K562 (cell line): ENCODE measurements at regions not wholly inside any gene's neighbourhood (a gene's known extent, or its start where the extent isn't known, plus 50 kb on each side); places are given as distances from the start of the nearest gene placed in this dataset.

Experiments
- ATAC-seq: fragments of 200-7000 bp; cut with Tn5 transposase; 3 replicates; pipeline ENCODE4 v1.9.1; 2020; ENCODE audit warnings: moderate library complexity
- BruUV-seq: library from RNA; stranded (reverse); fragments of 400-500 nt; replicated peaks from 2 replicates; lab custom pipeline; 2021; lab: Mats Ljungman, UMichigan
- CTCF ChIA-PET: fragments of 300-600 bp; formaldehyde crosslinking; extraction: SDS; loops from one replicate; lab custom pipeline; 2021; ENCODE audit warnings: low intra/inter-chr PET ratio; lab: Yijun Ruan, JAX
- POLR2A ChIA-PET: fragments of 300-600, 350-650 bp; sonication (Branson Sonifier 250); formaldehyde crosslinking; extraction: SDS; loops from one replicate; lab custom pipeline; 2021; ENCODE audit warnings: antibody characterized with exemption, inconsistent platforms; lab: Yijun Ruan, JAX
- DNase-seq, 4 experiments: peaks; one replicate each; pipeline versions ENCODE4 v3.0.0 to v3.0.0-alpha.2; 2011 to 2018; ENCODE audit warnings: low spot score in 3 of 4, mixed read lengths in 3 of 4; ENCODE audit errors: extremely low read depth in 1 of 4
- FAIRE-seq: peaks from 2 replicates; lab custom pipeline; 2011; peaks lifted over from hg19 to GRCh38; lab: Jason Lieb, UNC
- H2AFZ ChIP-seq: 2 replicates; pipeline ENCODE4 v1.6.0; 2011; ENCODE audit warnings: low read depth, low read length, control low read depth, inconsistent platforms
- H3K27ac ChIP-seq: fragments of 200-600 bp; 3 replicates; pipeline ENCODE4 v1.8.0; 2011; ENCODE audit warnings: low read depth, mild to moderate bottlenecking, control low read depth, inconsistent platforms, low read length, moderate library complexity, mixed read lengths; ENCODE audit errors: extremely low read depth
- H3K27me3 ChIP-seq, 2 experiments: fragments of 300-600 bp in 1 of 2; 2 replicates in 1 of 2; 3 replicates in 1 of 2; pipeline versions ENCODE4 v1.6.0 to v1.8.0; 2011; ENCODE audit warnings: inconsistent platforms in 2 of 2, low read length in 2 of 2, mild to moderate bottlenecking in 1 of 2, mixed read lengths in 1 of 2, moderate library complexity in 1 of 2; ENCODE audit not compliant: control insufficient read depth in 2 of 2, insufficient read depth in 2 of 2
- H3K36me3 ChIP-seq: fragments of 300-600 bp; 3 replicates; pipeline ENCODE4 v1.8.0; 2011; ENCODE audit warnings: mild to moderate bottlenecking, low read length, inconsistent platforms; ENCODE audit not compliant: control insufficient read depth, insufficient read depth
- H3K4me1 ChIP-seq, 2 experiments: fragments of 200-600 bp in 1 of 2; replicated peaks in 1 of 2; 2 replicates in 1 of 2; 3 replicates in 1 of 2; pipeline versions ENCODE4 v1.5.1 to v1.8.0; 2011; ENCODE audit warnings: inconsistent platforms in 2 of 2, low read length in 2 of 2, mild to moderate bottlenecking in 1 of 2, mixed read lengths in 1 of 2, moderate library complexity in 1 of 2; ENCODE audit not compliant: control insufficient read depth in 2 of 2, insufficient read depth in 2 of 2
- H3K4me2 ChIP-seq: 2 replicates; pipeline ENCODE4 v1.6.1; 2011; ENCODE audit warnings: low read length, control low read depth, inconsistent platforms, mixed read lengths; ENCODE audit not compliant: insufficient read depth
- H3K4me3 ChIP-seq: fragments of 200-600 bp; sonication (generic), shearing (Covaris generic); 2 replicates; pipeline ENCODE4 v1.5.1; 2016; ENCODE audit warnings: control low read depth, inconsistent platforms
- H3K79me2 ChIP-seq: fragments of 200-600 bp; 3 replicates; pipeline ENCODE4 v1.8.0; 2011; ENCODE audit warnings: low read length, inconsistent platforms; ENCODE audit not compliant: control insufficient read depth, insufficient read depth
- H3K9ac ChIP-seq, 2 experiments: 2 replicates each; pipeline versions ENCODE4 v1.6.0 to v1.6.1; 2011; ENCODE audit warnings: low read depth in 2 of 2, low read length in 2 of 2, control low read depth in 1 of 2, inconsistent platforms in 1 of 2, mild to moderate bottlenecking in 1 of 2, mixed read lengths in 1 of 2; ENCODE audit not compliant: insufficient read depth in 1 of 2
- H3K9me1 ChIP-seq: one replicate; pipeline ENCODE4 v1.6.0; 2011; ENCODE audit warnings: inconsistent platforms, mild to moderate bottlenecking, low read length, moderate library complexity; ENCODE audit not compliant: control insufficient read depth, insufficient read depth
- H3K9me3 ChIP-seq: replicated peaks from 2 replicates; pipeline ENCODE4 v1.5.1; 2011; ENCODE audit warnings: low read depth, low read length, inconsistent platforms; ENCODE audit not compliant: control insufficient read depth, insufficient read depth
- H4K20me1 ChIP-seq: replicated peaks from 2 replicates; pipeline ENCODE4 v1.6.1; 2011; ENCODE audit warnings: low read length, inconsistent platforms, mixed read lengths; ENCODE audit not compliant: control insufficient read depth, insufficient read depth
- ARHGAP35 ChIP-seq: fragments of 450-650 bp; IDR thresholded peaks from 2 replicates; pipeline ENCODE4 v1.6.1; 2018; ENCODE audit not compliant: partially characterized antibody
- CBX8 ChIP-seq: fragments of 200-600 bp; sonication (generic); IDR thresholded peaks from 2 replicates; pipeline ENCODE4 v1.6.1; 2012; ENCODE audit warnings: borderline replicate concordance, mixed run types, low read depth, mild to moderate bottlenecking, moderate library complexity, mixed read lengths, low read length, control low read depth, inconsistent platforms; ENCODE audit not compliant: poor library complexity, severe bottlenecking; ENCODE audit errors: extremely low read depth
- CHD4 ChIP-seq: fragments of 200-600 bp; sonication (generic); IDR thresholded peaks from 3 replicates; pipeline ENCODE4 v1.6.1; 2012; ENCODE audit warnings: low read depth, mild to moderate bottlenecking, mixed read lengths, low read length, inconsistent platforms; ENCODE audit not compliant: insufficient read depth, insufficient replicate concordance, poor library complexity, severe bottlenecking
- CTCFL ChIP-seq: IDR thresholded peaks from 2 replicates; pipeline ENCODE4 v1.6.1; 2011; ENCODE audit warnings: borderline replicate concordance, low read depth, mild to moderate bottlenecking, moderate library complexity, low read length; ENCODE audit not compliant: insufficient read depth, poor library complexity, severe bottlenecking
- EGR1 ChIP-seq: fragments of 450-650 bp; conservative IDR thresholded peaks from 2 replicates; pipeline ENCODE4 v1.6.1; 2017; ENCODE audit warnings: mild to moderate bottlenecking
- IRF1 ChIP-seq: sonication (generic); formaldehyde crosslinking; IDR thresholded peaks from 2 replicates; pipeline ENCODE4 v1.8.0; 2022; ENCODE audit warnings: missing genetic modification reagents, mild to moderate bottlenecking, borderline replicate concordance
- KLF1 ChIP-seq: fragments of 450-650 bp; IDR thresholded peaks from 2 replicates; pipeline ENCODE4 v1.6.1; 2016; ENCODE audit warnings: missing genetic modification characterization, missing compliant biosample characterization
- MIER1 ChIP-seq: fragments of 450-650 bp; IDR thresholded peaks from 2 replicates; pipeline ENCODE4 v1.6.1; 2016; ENCODE audit warnings: antibody characterized with exemption, mild to moderate bottlenecking, low read depth
- POLR3G ChIP-seq: IDR thresholded peaks from 2 replicates; pipeline ENCODE4 v1.6.1; 2011; ENCODE audit not compliant: insufficient read length, insufficient replicate concordance; ENCODE audit errors: extremely low read depth
- PTRF ChIP-seq: fragments of 450-650 bp; IDR thresholded peaks from 2 replicates; pipeline ENCODE4 v1.6.1; 2016; ENCODE audit warnings: mild to moderate bottlenecking, missing genetic modification characterization, missing compliant biosample characterization
- RFX5 ChIP-seq: IDR thresholded peaks from 2 replicates; pipeline ENCODE4 v1.6.1; 2011; ENCODE audit warnings: low read depth, mild to moderate bottlenecking, improper control_type of control experiment, low read length
- RUNX1 ChIP-seq: sonication (generic); IDR thresholded peaks from 2 replicates; pipeline ENCODE4 v1.6.1; 2016; ENCODE audit warnings: antibody characterized with exemption, low read depth
- SMAD1 ChIP-seq: fragments of 150-350 bp; IDR thresholded peaks from 2 replicates; pipeline ENCODE4 v1.6.1; 2014; ENCODE audit warnings: low read length, low read depth; ENCODE audit not compliant: partially characterized antibody
- SMARCE1 ChIP-seq: fragments of 450-650 bp; IDR thresholded peaks from 2 replicates; pipeline ENCODE4 v1.7.1; 2016; ENCODE audit warnings: mild to moderate bottlenecking
- ZNF699 ChIP-seq: fragments of 250-450 bp; sonication (Bioruptor Pico); IDR thresholded peaks from 2 replicates; pipeline ENCODE4 v1.8.0; 2021; ENCODE audit warnings: mild to moderate bottlenecking, moderate library complexity; ENCODE audit not compliant: insufficient replicate concordance
- ZNF75A ChIP-seq: fragments of 450-650 bp; formaldehyde crosslinking; IDR thresholded peaks from 2 replicates; pipeline ENCODE4 v1.4.0; 2020; ENCODE audit warnings: mild to moderate bottlenecking
- ZZZ3 ChIP-seq: fragments of 450-650 bp; IDR thresholded peaks from 2 replicates; pipeline ENCODE4 v1.6.1; 2016; ENCODE audit warnings: antibody characterized with exemption, mild to moderate bottlenecking, moderate library complexity
- WGBS: fragments of 100-300 bp; shearing (Covaris generic); methylation state at CpG from one replicate; pipeline ENCODE4 v1.1.6; 2016; ENCODE audit warnings: low coverage, mixed read lengths; ENCODE audit not compliant: insufficient coverage; ENCODE audit errors: missing lambda C conversion rate; 5-methylcytosine and 5-hydroxymethylcytosine counted together
- in situ Hi-C: fragments of 300-500 bp; cut with MboI; formaldehyde crosslinking; loops from 4 replicates; pipeline ENCODE4 v1.15.0; 2018; ENCODE audit warnings: inconsistent platforms, mixed read lengths
- intact Hi-C: fragments of 100-400 bp; cut with micrococcal nuclease; formaldehyde crosslinking; loops from 2 replicates; pipeline ENCODE4 v1.14.2; 2022
- TF ChIP-seq, protein P1 (sequence below): fragments of 250-450 bp; sonication (Bioruptor Pico); IDR thresholded peaks from 2 replicates; pipeline ENCODE4 v1.8.0; 2021; ENCODE audit warnings: mild to moderate bottlenecking, moderate library complexity

DNA sequence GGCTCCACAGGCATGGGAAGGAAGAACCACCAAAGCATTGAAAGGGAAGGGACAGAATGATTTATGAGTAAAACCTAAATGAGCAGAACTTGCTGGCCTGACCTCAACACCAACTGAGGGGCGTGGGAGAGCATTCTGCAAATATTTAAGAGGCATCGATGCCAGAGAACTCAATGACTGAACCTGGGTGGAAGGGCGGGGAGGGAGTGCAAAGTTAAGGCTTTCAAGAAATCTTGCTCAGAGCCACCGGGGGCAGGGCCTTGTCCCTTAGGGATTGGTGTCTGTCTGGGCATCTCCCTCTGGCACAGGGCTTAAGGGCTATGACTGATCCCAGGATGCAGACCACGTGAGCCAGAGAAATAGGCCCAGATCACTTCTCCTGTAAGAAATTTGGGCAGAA lies 137.1 kb downstream of the ADAMTS15 start:
- Histone ChIP-seq H3K27me3 (peaks cover 0 to 8% of the 10 kb centered on the region in 2 experiments; a peak in 1 of 5 replicates), H3K9me3 (no peaks in the 10 kb centered on the region), H3K4me1 (no peaks in the 10 kb centered on the region), H3K9me1 (no peaks in the 10 kb centered on the region), H3K27ac (no peak overlapping the region), H3K4me3 (no peak overlapping the region), H3K4me2 (no peak overlapping the region), H3K79me2 (no peaks in the 10 kb centered on the region), H4K20me1 (no peaks in the 10 kb centered on the region), H3K36me3 (no peaks in the 10 kb centered on the region), H2AFZ (no peak overlapping the region), H3K9ac (no peak overlapping the region)
- WGBS: 0% methylated on average over 5 of the region's 5 CpGs
- ChIA-PET POLR2A (no interaction called here), CTCF (no interaction called here)
- no peak for DNase-seq
- in situ Hi-C loops: no loop called here
- no peak for ATAC-seq
- BruUV-seq: no TSS peak
- no peak for FAIRE-seq
- TF ChIP-seq ZNF699 (CRISPR knock-in tag) (no peak), SMARCE1 (no peak), ZNF75A (no peak), EGR1 (no peak), RFX5 (no peak), RUNX1 (no peak), ZZZ3 (no peak), SMAD1 (no peak), PTRF (tag) (no peak), ARHGAP35 (no peak), CTCFL (no peak), MIER1 (no peak), POLR3G (no peak), CBX8 (no peak), CHD4 (no peak), IRF1 (CRISPR knock-in tag) (no peak), KLF1 (tag) (no peak)
- TF ChIP-seq, protein P1, sequence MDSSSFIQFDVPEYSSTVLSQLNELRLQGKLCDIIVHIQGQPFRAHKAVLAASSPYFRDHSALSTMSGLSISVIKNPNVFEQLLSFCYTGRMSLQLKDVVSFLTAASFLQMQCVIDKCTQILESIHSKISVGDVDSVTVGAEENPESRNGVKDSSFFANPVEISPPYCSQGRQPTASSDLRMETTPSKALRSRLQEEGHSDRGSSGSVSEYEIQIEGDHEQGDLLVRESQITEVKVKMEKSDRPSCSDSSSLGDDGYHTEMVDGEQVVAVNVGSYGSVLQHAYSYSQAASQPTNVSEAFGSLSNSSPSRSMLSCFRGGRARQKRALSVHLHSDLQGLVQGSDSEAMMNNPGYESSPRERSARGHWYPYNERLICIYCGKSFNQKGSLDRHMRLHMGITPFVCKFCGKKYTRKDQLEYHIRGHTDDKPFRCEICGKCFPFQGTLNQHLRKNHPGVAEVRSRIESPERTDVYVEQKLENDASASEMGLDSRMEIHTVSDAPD: no peak
- intact Hi-C loops: no loop called here
